ENCODE measurements at regions not wholly inside any gene's neighbourhood (a gene's known extent, or its start where the extent isn't known, plus 50 kb on each side); places are given as distances from the start of the nearest gene placed in this dataset.

- TF ChIP-seq RFX5 (IDR thresholded peaks at IDR 0.05; ENCODE audit: low read length) (no peak), FOXM1 (IDR thresholded peaks at IDR 0.05; ENCODE audit: low read depth) (no peak), NRF1 (IDR thresholded peaks at IDR 0.05; ENCODE audit: low read depth, low read length) (no peak), TCF12 (IDR thresholded peaks at IDR 0.05) (no peak), RCOR1 (IDR thresholded peaks at IDR 0.05; ENCODE audit: low read length) (no peak), YY1 (IDR thresholded peaks at IDR 0.05; ENCODE audit: low read depth) (no peak), POLR2AphosphoS5 (IDR thresholded peaks at IDR 0.05; ENCODE audit: low read depth, low read length) (no peak), USF2 (IDR thresholded peaks at IDR 0.05; ENCODE audit: borderline replicate concordance, low read depth, low read length) (no peak), EZH2phosphoT487 (IDR thresholded peaks at IDR 0.05; ENCODE audit: borderline replicate concordance, low read depth) (no peak), TEAD4 (IDR thresholded peaks at IDR 0.05; ENCODE audit: borderline replicate concordance, insufficient read depth) (no peak)
- TF ChIP-seq, protein P1, sequence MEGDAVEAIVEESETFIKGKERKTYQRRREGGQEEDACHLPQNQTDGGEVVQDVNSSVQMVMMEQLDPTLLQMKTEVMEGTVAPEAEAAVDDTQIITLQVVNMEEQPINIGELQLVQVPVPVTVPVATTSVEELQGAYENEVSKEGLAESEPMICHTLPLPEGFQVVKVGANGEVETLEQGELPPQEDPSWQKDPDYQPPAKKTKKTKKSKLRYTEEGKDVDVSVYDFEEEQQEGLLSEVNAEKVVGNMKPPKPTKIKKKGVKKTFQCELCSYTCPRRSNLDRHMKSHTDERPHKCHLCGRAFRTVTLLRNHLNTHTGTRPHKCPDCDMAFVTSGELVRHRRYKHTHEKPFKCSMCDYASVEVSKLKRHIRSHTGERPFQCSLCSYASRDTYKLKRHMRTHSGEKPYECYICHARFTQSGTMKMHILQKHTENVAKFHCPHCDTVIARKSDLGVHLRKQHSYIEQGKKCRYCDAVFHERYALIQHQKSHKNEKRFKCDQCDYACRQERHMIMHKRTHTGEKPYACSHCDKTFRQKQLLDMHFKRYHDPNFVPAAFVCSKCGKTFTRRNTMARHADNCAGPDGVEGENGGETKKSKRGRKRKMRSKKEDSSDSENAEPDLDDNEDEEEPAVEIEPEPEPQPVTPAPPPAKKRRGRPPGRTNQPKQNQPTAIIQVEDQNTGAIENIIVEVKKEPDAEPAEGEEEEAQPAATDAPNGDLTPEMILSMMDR (IDR thresholded peaks at IDR 0.05) = no peak
Observed at GRCh38 chr1:221180704-221181368, 301.6 kb downstream of the HLX start.
